ENCODE measurements at regions not wholly inside any gene's neighbourhood (a gene's known extent, or its start where the extent isn't known, plus 50 kb on each side); places are given as distances from the start of the nearest gene placed in this dataset.

GRCh38 chr9:129504404-129504803, 116.5 kb downstream of the C9orf50 start:
- DNase-seq = no peak

GRCh38 chr9:129501771-129502319, 119.1 kb downstream of the C9orf50 start:
- DNase-seq = no peak

- DNase-seq = no peak
Observed at GRCh38 chr9:129500863-129501770, 119.8 kb downstream of the C9orf50 start.

GRCh38 chr9:129500161-129500862, 120.6 kb downstream of the C9orf50 start:
- no peak for DNase-seq

GRCh38 chr9:129498451-129499384, 122.2 kb downstream of the C9orf50 start:
- DNase-seq = no peak

GRCh38 chr9:129497813-129498450, 123.0 kb downstream of the C9orf50 start:
- DNase-seq = no peak

GRCh38 chr9:129497005-129497812, 123.7 kb downstream of the C9orf50 start:
- no peak for DNase-seq

GRCh38 chr9:129496473-129497004, 124.4 kb downstream of the C9orf50 start:
- peak; percentile 87 for DNase-seq

- peak; percentile 89 for DNase-seq
Observed at GRCh38 chr9:129495620-129496472, 125.1 kb downstream of the C9orf50 start.

GRCh38 chr9:129494113-129494789, 126.7 kb downstream of the C9orf50 start:
- DNase-seq = no peak

GRCh38 chr9:129493706-129494047, 127.2 kb downstream of the C9orf50 start:
- DNase-seq = no peak

GRCh38 chr9:129493002-129493705, 127.7 kb downstream of the C9orf50 start:
- no peak for DNase-seq

- DNase-seq = no peak
Observed at GRCh38 chr9:129491487-129491855, 129.4 kb downstream of the C9orf50 start.

GRCh38 chr9:129490583-129491486, 130.1 kb downstream of the C9orf50 start:
- no peak for DNase-seq

- DNase-seq = peak; percentile 45
Observed at GRCh38 chr9:129489838-129490582, 130.9 kb downstream of the C9orf50 start.

GRCh38 chr9:129487658-129488483, 133.0 kb downstream of the C9orf50 start:
- peak; percentile 64 for DNase-seq

All from stimulated activated CD4-positive, alpha-beta T cell treated with anti-CD3 and anti-CD28 coated beads, Interleukin-12 subunit alpha, Interleukin-12 subunit beta, amount 100 ng/mL, for 4 hours (primary cell).